ENCODE measurements at regions not wholly inside any gene's neighbourhood (a gene's known extent, or its start where the extent isn't known, plus 50 kb on each side); places are given as distances from the start of the nearest gene placed in this dataset.

DNA sequence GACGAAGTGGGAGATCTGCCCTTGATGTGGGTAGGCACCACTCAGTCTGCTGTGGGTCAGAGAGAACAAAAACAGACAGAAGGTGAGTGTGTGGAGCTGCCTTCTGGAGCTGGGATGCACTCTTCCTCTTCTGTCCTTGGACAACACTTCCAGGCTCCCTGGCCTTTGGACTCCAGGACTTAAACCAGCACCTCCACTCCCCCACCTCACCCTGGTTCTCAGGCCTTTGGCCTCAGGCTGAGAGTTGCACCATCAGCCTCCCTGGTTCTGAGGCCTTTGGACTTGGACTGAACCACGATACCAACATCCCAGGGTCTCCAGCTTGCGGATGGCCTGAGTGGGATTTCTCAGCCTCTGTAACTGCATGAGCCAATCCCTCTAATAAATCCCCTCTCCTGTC, 68.1 kb upstream of the STUM start:
- no TSS peak for BruUV-seq (replicated peaks)
- Histone ChIP-seq H3K36me3 (ENCODE audit: control insufficient read depth, insufficient read depth, low read length) (no peaks in the 10 kb centered on the region), H3K4me1 (ENCODE audit: control insufficient read depth, insufficient read depth, low read length) (no peaks in the 10 kb centered on the region), H3K4me3 (ENCODE audit: low read depth in 2 of 2, low read length in 2 of 2) (no peak overlapping the region), H3K27ac (ENCODE audit: low read length) (no peak overlapping the region), H3K9me3 (ENCODE audit: control insufficient read depth, insufficient read depth, low read depth, low read length) (no peaks in the 10 kb centered on the region), H3K27me3 (ENCODE audit: control insufficient read depth, insufficient read depth, low read length) (peaks cover 10% of the 10 kb centered on the region)
- ATAC-seq (no peak), DNase-seq (ENCODE audit: low read depth, low spot score) (no peak)
- in situ Hi-C loops (cut with HindIII; ENCODE audit: low pct_unique_long_range_greater_than_20kb, low sequenced_read_pairs) (no loop called here), intact Hi-C loops (cut with micrococcal nuclease; ENCODE audit: unreplicated experiment) (no loop called here)
- TF ChIP-seq, protein P1, sequence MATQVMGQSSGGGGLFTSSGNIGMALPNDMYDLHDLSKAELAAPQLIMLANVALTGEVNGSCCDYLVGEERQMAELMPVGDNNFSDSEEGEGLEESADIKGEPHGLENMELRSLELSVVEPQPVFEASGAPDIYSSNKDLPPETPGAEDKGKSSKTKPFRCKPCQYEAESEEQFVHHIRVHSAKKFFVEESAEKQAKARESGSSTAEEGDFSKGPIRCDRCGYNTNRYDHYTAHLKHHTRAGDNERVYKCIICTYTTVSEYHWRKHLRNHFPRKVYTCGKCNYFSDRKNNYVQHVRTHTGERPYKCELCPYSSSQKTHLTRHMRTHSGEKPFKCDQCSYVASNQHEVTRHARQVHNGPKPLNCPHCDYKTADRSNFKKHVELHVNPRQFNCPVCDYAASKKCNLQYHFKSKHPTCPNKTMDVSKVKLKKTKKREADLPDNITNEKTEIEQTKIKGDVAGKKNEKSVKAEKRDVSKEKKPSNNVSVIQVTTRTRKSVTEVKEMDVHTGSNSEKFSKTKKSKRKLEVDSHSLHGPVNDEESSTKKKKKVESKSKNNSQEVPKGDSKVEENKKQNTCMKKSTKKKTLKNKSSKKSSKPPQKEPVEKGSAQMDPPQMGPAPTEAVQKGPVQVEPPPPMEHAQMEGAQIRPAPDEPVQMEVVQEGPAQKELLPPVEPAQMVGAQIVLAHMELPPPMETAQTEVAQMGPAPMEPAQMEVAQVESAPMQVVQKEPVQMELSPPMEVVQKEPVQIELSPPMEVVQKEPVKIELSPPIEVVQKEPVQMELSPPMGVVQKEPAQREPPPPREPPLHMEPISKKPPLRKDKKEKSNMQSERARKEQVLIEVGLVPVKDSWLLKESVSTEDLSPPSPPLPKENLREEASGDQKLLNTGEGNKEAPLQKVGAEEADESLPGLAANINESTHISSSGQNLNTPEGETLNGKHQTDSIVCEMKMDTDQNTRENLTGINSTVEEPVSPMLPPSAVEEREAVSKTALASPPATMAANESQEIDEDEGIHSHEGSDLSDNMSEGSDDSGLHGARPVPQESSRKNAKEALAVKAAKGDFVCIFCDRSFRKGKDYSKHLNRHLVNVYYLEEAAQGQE (IDR thresholded peaks at IDR 0.05; ENCODE audit: insufficient read depth in 1 of 2, low read depth in 2 of 2, low read length in 1 of 2), result no peak
- TF ChIP-seq TCF7L2 (IDR thresholded peaks at IDR 0.05; ENCODE audit: low read depth, low read length) (no peak), POLR2AphosphoS5 (IDR thresholded peaks at IDR 0.05; ENCODE audit: low read depth, low read length) (no peak), SIN3A (IDR thresholded peaks at IDR 0.05; ENCODE audit: borderline replicate concordance, insufficient read depth, low read depth, low read length) (no peak)
- TF ChIP-seq, protein P2, sequence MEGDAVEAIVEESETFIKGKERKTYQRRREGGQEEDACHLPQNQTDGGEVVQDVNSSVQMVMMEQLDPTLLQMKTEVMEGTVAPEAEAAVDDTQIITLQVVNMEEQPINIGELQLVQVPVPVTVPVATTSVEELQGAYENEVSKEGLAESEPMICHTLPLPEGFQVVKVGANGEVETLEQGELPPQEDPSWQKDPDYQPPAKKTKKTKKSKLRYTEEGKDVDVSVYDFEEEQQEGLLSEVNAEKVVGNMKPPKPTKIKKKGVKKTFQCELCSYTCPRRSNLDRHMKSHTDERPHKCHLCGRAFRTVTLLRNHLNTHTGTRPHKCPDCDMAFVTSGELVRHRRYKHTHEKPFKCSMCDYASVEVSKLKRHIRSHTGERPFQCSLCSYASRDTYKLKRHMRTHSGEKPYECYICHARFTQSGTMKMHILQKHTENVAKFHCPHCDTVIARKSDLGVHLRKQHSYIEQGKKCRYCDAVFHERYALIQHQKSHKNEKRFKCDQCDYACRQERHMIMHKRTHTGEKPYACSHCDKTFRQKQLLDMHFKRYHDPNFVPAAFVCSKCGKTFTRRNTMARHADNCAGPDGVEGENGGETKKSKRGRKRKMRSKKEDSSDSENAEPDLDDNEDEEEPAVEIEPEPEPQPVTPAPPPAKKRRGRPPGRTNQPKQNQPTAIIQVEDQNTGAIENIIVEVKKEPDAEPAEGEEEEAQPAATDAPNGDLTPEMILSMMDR (IDR thresholded peaks at IDR 0.05), result no peak
- ChIA-PET CTCF (no interaction called here), POLR2A (no interaction called here)

DNA sequence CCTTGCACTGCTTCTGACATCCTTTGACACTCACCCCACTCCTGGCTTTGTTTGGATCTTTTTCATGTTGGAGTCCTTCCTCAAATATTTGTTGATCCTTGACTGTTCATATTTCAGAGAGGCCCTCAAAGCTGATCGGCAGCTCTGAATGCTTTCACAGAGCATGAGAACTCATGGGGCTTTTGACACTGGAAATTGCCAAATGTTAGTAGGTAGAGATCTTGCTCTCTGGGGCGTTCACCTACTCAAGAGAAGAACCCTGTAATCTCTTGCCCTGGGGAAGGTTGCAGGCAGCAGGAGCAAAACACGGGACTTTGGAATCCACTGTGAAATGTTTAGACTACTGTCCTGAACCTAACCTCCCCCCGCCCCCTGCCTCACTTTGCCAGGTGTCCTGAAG, 67.4 kb upstream of the STUM start:
- ChIA-PET POLR2A (no interaction called here), CTCF (no interaction called here)
- no peak for DNase-seq (ENCODE audit: low read depth, low spot score)
- Histone ChIP-seq H3K4me3 (ENCODE audit: low read depth in 2 of 2, low read length in 2 of 2) (no peak overlapping the region), H3K27me3 (ENCODE audit: control insufficient read depth, insufficient read depth, low read length) (peaks cover 10% of the 10 kb centered on the region), H3K36me3 (ENCODE audit: control insufficient read depth, insufficient read depth, low read length) (no peaks in the 10 kb centered on the region), H3K9me3 (ENCODE audit: control insufficient read depth, insufficient read depth, low read depth, low read length) (no peaks in the 10 kb centered on the region), H3K4me1 (ENCODE audit: control insufficient read depth, insufficient read depth, low read length) (no peaks in the 10 kb centered on the region), H3K27ac (ENCODE audit: low read length) (no peak overlapping the region)
- ATAC-seq, result no peak
- in situ Hi-C loops (cut with HindIII; ENCODE audit: low pct_unique_long_range_greater_than_20kb, low sequenced_read_pairs) (no loop called here), intact Hi-C loops (cut with micrococcal nuclease; ENCODE audit: unreplicated experiment) (no loop called here)
- TF ChIP-seq POLR2AphosphoS5 (IDR thresholded peaks at IDR 0.05; ENCODE audit: low read depth, low read length) (no peak), TCF7L2 (IDR thresholded peaks at IDR 0.05; ENCODE audit: low read depth, low read length) (no peak), SIN3A (IDR thresholded peaks at IDR 0.05; ENCODE audit: borderline replicate concordance, insufficient read depth, low read depth, low read length) (no peak)
- TF ChIP-seq, protein P1 (IDR thresholded peaks at IDR 0.05; ENCODE audit: insufficient read depth in 1 of 2, low read depth in 2 of 2, low read length in 1 of 2), result no peak
- TF ChIP-seq, protein P2 (IDR thresholded peaks at IDR 0.05), result no peak
- no TSS peak for BruUV-seq (replicated peaks)

Measured in Panc1 (cell line).